Urothelium cell line (cell line): ENCODE measurements at regions not wholly inside any gene's neighbourhood (a gene's known extent, or its start where the extent isn't known, plus 50 kb on each side); places are given as distances from the start of the nearest gene placed in this dataset.
"Not testable (repeated sequence)": the region's sequence is repeated elsewhere in the genome, so short reads cannot be mapped to it uniquely, and the experiment has no call there.

Experiments
- DNase-seq: peaks from one replicate; pipeline ENCODE4 v3.0.0; 2011; ENCODE audit warnings: low spot score, mixed read lengths
- FAIRE-seq: peaks from 2 replicates; lab custom pipeline; 2011; peaks lifted over from hg19 to GRCh38; lab: Jason Lieb, UNC

DNA sequence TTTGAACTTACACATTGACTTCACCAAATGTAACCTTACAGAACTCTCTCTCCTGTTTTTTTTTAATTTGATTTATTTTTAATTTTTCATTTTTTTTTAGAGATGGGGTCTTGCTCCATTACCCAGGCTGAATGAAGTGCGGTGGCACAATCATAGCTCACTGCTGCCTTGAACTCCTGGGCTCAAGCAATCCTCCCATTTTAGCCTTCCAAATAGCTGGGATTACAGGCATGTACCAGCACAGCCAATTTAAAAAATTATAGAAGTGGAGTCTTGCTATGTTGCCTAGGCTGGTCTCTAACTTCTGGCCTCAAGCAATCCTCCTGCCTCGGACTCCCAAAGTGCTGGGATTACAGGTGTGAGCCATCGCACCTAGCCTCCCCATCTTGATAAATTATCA is 2889.7 kb upstream of the OR11H1 start:
- DNase-seq, FAIRE-seq: not testable (repeated sequence)
